Ovary (tissue), 3 donors: ENCODE measurements at regions not wholly inside any gene's neighbourhood (a gene's known extent, or its start where the extent isn't known, plus 50 kb on each side); places are given as distances from the start of the nearest gene placed in this dataset.

Source experiments
- CTCF ChIP-seq, 3 donors: fragments of 450-650 bp in 2 of 3; fragments of 200-600 bp in 1 of 3; IDR thresholded peaks; one replicate each; pipeline versions ENCODE4 v1.5.1 to v1.8.0; 2016 to 2022; ENCODE audit warnings: antibody characterized with exemption in 3 of 3, mild to moderate bottlenecking in 1 of 3
- POLR2A ChIP-seq: fragments of 450-650 bp; IDR thresholded peaks from one replicate; pipeline ENCODE4 v1.6.1; 2017; ENCODE audit warnings: antibody characterized with exemption, mild to moderate bottlenecking, moderate library complexity
- donor health status: DM: no; HTN: no; CAD: no.

- TF ChIP-seq CTCF (IDR thresholded peaks at IDR 0.05) (no peak), POLR2A (no peak)
These were observed 70.0 kb upstream of the NPAS2 start for GRCh38 chr2:100749771-100750542.
